Tibial nerve (tissue), 4 donors: ENCODE measurements at regions not wholly inside any gene's neighbourhood (a gene's known extent, or its start where the extent isn't known, plus 50 kb on each side); places are given as distances from the start of the nearest gene placed in this dataset.

Experiments used
- CTCF ChIP-seq, 5 experiments: fragments of 200-600 bp in 3 of 5; fragments of 450-650 bp in 2 of 5; sonication (generic) in 3 of 5; IDR thresholded peaks; one replicate each; pipeline ENCODE4 v1.5.1; 2016 to 2019; ENCODE audit warnings: antibody characterized with exemption in 5 of 5, mild to moderate bottlenecking in 3 of 5, moderate library complexity in 2 of 5
- EP300 ChIP-seq, 2 donors: sonication (generic); formaldehyde crosslinking; IDR thresholded peaks; one replicate each; pipeline ENCODE4 v1.6.1; 2017; ENCODE audit warnings: antibody characterized with exemption in 2 of 2, mild to moderate bottlenecking in 1 of 2
- POLR2A ChIP-seq, 2 donors: fragments of 450-650 bp; IDR thresholded peaks; one replicate each; pipeline ENCODE4 v1.6.1; 2017; ENCODE audit warnings: antibody characterized with exemption in 2 of 2, mild to moderate bottlenecking in 2 of 2, moderate library complexity in 2 of 2

DNA sequence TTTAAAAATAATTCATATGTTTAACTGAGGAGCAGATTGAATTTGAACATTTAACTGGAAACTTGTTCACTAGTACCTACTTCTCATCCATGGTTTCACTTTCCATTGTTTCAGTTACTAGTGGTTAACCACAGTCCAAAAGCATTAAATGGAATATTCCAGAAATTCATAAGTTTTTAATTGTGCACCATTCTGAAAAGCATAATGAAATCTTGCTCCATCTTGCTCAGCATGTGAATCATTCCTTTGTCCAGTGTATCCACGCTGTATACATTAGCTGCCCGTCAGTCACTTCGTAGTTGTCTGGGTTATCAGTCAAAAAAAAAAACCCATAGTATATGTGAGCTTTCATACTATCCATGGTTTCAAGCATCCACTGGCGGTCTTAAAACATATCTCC is 217.6 kb downstream of the TPRG1 start:
- TF ChIP-seq CTCF (IDR thresholded peaks at IDR 0.05): no peak
- TF ChIP-seq POLR2A (IDR thresholded peaks at IDR 0.05): no peak
- no peak for TF ChIP-seq EP300 (IDR thresholded peaks at IDR 0.05)
